Brain microvascular endothelial cell (primary cell): ENCODE measurements at regions not wholly inside any gene's neighbourhood (a gene's known extent, or its start where the extent isn't known, plus 50 kb on each side); places are given as distances from the start of the nearest gene placed in this dataset.

Experiments used
- DNase-seq: peaks from one replicate; pipeline ENCODE4 v3.0.0-alpha.2; 2020
- H3K27ac ChIP-seq: fragments of 250-450 bp; sonication (Bioruptor Pico); 2 replicates; pipeline ENCODE4 v1.5.1; 2020; ENCODE audit warnings: mild to moderate bottlenecking, moderate library complexity
- H3K27me3 ChIP-seq: fragments of 250-450 bp; sonication (Bioruptor Pico); replicated peaks from 2 replicates; pipeline ENCODE4 v1.5.1; 2020; ENCODE audit warnings: mild to moderate bottlenecking
- H3K36me3 ChIP-seq: fragments of 250-450 bp; sonication (Bioruptor Pico); replicated peaks from 2 replicates; pipeline ENCODE4 v1.5.1; 2020; ENCODE audit warnings: mild to moderate bottlenecking
- H3K4me3 ChIP-seq: 2 replicates; pipeline ENCODE4 v1.5.1; 2011; ENCODE audit warnings: low read depth, mild to moderate bottlenecking, control low read depth, low read length, moderate library complexity
- in situ Hi-C: cut with HindIII; loops from 2 replicates; pipeline ENCODE4 v1.10.0; 2017; ENCODE audit warnings: low sequenced_read_pairs, low pct_ligation_motif_present
- TF ChIP-seq, protein P1 (sequence below): IDR thresholded peaks from 2 replicates; pipeline ENCODE4 v1.5.1; 2011; ENCODE audit warnings: low read depth, mild to moderate bottlenecking, moderate library complexity, low read length, control low read depth, inconsistent platforms; ENCODE audit errors: missing control alignments

DNA sequence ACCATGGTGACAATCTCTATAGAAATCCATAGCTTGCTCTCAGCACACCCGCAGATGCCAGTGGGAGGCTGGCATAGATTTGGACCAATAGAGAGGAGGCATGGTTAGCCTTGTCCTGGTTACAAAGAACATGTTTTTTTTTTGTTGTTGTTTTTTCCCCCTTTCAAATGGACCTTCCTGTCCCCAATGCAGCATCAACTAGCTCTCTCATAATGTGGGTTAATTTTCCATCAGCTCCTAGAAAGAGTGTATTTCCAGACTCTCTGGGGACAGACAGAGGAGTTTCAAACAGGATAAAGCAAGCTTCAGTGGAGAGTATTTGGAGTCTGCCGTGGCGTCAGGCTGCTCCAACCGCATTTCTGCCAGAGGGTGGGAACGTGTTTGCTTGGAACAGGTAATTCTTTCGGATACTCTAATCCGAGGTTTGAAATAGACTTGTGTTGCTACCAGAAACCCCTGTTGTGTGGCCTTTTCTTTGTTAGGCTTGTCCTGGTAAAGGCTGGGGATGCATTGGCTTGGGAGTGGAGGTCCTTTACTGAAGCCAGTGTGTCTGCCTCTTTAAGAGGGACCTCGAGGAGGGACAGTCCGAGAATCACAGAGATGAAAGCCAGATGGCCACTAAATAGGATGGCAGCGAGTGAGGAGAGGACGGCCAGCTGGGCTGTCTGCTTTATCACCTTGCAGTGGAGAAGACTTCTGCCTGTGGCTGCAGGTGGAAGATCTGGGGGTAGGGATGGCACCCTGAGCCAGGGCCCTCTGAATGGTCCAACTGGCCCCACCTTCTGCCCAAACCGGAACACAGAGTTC lies 130.5 kb upstream of the CPEB4 start:
- no peaks in the 10 kb centered on the region for H3K27me3 ChIP-seq
- DNase-seq, result no peak
- no peak overlapping the region for H3K27ac ChIP-seq
- no peak overlapping the region for H3K4me3 ChIP-seq
- TF ChIP-seq, protein P1, sequence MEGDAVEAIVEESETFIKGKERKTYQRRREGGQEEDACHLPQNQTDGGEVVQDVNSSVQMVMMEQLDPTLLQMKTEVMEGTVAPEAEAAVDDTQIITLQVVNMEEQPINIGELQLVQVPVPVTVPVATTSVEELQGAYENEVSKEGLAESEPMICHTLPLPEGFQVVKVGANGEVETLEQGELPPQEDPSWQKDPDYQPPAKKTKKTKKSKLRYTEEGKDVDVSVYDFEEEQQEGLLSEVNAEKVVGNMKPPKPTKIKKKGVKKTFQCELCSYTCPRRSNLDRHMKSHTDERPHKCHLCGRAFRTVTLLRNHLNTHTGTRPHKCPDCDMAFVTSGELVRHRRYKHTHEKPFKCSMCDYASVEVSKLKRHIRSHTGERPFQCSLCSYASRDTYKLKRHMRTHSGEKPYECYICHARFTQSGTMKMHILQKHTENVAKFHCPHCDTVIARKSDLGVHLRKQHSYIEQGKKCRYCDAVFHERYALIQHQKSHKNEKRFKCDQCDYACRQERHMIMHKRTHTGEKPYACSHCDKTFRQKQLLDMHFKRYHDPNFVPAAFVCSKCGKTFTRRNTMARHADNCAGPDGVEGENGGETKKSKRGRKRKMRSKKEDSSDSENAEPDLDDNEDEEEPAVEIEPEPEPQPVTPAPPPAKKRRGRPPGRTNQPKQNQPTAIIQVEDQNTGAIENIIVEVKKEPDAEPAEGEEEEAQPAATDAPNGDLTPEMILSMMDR, result no peak
- in situ Hi-C loops, result no loop called here
- H3K36me3 ChIP-seq, result no peaks in the 10 kb centered on the region

DNA sequence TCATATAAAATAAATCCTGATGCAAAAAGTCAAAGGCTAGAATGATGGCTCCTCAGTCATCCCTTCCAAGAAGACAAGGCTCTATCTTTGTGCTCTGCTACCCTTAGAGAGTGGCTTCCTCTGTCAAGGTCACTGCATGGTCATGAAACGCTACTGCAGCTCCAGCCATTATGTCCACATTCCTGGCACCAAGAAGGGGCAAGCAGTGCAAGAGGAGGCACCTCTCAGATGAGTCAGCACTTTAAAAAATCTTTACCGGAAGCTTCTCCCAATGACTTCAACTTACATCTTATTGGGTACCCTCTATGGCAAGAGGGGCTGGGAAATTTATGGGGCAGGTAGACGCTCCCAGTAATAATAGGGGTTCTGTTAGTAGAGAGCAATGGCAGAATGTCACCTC lies 129.5 kb upstream of the CPEB4 start:
- Histone ChIP-seq H3K27me3 (no peaks in the 10 kb centered on the region), H3K36me3 (no peaks in the 10 kb centered on the region), H3K27ac (no peak overlapping the region), H3K4me3 (no peak overlapping the region)
- DNase-seq, result no peak
- in situ Hi-C loops, result no loop called here
- TF ChIP-seq, protein P1, result no peak

DNA sequence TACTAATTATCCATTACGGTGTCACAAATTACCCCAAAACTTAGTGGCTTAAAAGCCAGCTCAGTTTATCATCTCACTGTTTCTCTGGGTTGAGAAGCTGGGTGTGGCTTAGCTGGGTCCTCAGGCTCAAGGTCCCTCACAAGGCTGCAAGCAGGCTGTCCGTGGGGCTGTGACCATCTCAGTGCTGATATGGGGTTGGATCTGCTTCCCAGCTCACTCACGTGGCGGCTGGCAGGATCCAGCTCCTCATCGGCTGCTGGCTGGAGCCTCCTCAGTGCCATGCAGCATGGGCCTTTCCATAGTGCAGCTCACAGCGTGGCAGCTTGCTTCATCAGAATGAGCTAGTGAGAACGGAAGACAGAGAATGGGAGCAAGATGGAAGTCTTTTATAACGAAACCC lies 128.5 kb upstream of the CPEB4 start:
- TF ChIP-seq, protein P1, result no peak
- Histone ChIP-seq H3K27ac (no peak overlapping the region), H3K27me3 (no peaks in the 10 kb centered on the region), H3K36me3 (no peaks in the 10 kb centered on the region), H3K4me3 (no peak overlapping the region)
- in situ Hi-C loops, result no loop called here
- no peak for DNase-seq

DNA sequence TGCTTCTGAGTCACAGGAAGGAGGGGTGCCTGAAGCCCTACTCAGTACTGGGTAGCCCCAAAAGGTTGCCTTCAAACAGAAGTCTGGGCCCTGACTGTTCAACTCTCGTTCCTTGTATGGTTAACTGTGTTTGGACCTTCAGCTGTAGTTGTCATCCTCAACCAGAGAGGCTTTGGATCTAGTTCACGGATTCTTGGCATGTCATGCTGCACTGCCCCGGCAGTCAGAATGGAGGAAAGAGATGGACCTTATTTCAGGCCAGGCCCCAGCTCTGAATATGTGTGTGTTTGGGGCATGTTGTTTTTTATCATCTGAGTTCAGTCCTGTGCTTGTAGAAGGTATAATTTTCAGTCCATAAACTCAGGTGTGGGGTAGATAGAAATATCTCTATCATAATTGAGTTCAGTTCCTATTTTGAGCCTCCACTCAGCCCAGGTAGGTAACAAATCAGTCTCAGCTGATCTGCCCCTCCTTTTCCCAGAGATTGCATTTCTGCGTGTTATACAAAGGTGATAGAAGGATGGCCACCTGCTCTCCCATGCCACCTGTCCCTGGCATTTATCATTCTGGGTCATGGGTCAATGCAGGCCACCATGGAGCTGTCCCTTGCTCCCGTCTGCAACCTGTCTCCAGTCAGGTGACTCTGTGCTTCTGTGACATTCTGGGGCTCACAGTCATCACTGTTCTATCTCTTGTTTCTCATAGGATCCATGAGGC lies 127.5 kb upstream of the CPEB4 start:
- TF ChIP-seq, protein P1, result no peak
- DNase-seq, result no peak
- in situ Hi-C loops, result no loop called here
- no peak overlapping the region for H3K27ac ChIP-seq
- no peaks in the 10 kb centered on the region for H3K36me3 ChIP-seq
- no peaks in the 10 kb centered on the region for H3K27me3 ChIP-seq
- H3K4me3 ChIP-seq, result no peak overlapping the region

DNA sequence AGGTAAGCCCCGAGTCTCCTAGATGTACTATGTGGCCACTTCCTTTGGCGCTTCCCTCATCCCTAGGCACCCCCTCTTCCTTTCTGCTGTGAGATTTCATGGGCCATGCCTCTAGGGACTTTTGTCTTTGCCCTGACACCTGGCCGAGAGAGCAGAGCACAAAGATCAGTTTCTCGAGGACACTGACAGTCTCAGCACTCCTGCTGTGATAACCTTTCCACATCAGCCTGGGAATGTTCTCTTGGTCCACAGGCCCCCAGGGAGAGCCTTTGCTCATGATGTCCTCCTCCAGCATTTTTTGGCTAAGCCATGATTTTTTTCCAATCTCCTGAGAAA lies 127.0 kb upstream of the CPEB4 start:
- TF ChIP-seq, protein P1, result no peak
- H3K4me3 ChIP-seq, result no peak overlapping the region
- no peak for DNase-seq
- in situ Hi-C loops, result no loop called here
- no peaks in the 10 kb centered on the region for H3K27me3 ChIP-seq
- no peak overlapping the region for H3K27ac ChIP-seq
- H3K36me3 ChIP-seq, result no peaks in the 10 kb centered on the region
